DOHH2 (cell line): ENCODE measurements at regions not wholly inside any gene's neighbourhood (a gene's known extent, or its start where the extent isn't known, plus 50 kb on each side); places are given as distances from the start of the nearest gene placed in this dataset.

Experiments used
- EZH2phosphoT487 ChIP-seq: fragments of 200-600 bp; sonication (generic); IDR thresholded peaks from 2 replicates; pipeline ENCODE4 v1.6.1; 2017; ENCODE audit warnings: borderline replicate concordance, mild to moderate bottlenecking, antibody characterized with exemption, low read length, moderate library complexity, mixed read lengths
- TF ChIP-seq, protein P1 (sequence below): fragments of 200-600 bp; sonication (generic); IDR thresholded peaks from one replicate; pipeline ENCODE4 v1.5.1; 2014; ENCODE audit warnings: antibody characterized with exemption, mild to moderate bottlenecking, low read depth, low read length; ENCODE audit not compliant: poor library complexity, severe bottlenecking

DNA sequence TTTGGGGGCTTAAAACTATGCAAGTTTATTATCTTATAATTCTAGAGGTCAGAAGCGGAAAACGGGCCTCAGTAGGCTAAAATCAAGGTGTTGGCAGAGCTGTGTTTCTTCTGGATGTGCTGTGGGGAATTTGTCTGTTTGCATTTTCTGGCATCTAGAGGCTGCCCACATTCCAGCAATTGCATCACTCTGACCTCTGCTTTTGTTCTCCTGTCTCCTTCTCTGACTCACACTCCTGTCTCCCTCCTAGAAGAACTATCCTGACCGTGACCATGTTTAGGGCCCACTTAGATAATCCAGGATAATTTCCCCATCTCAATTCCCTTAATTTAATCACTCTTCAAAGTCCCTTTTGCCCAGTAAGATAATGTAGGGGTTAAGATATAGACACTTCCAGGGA, 127.4 kb upstream of the DEPDC1 start:
- TF ChIP-seq, protein P1, sequence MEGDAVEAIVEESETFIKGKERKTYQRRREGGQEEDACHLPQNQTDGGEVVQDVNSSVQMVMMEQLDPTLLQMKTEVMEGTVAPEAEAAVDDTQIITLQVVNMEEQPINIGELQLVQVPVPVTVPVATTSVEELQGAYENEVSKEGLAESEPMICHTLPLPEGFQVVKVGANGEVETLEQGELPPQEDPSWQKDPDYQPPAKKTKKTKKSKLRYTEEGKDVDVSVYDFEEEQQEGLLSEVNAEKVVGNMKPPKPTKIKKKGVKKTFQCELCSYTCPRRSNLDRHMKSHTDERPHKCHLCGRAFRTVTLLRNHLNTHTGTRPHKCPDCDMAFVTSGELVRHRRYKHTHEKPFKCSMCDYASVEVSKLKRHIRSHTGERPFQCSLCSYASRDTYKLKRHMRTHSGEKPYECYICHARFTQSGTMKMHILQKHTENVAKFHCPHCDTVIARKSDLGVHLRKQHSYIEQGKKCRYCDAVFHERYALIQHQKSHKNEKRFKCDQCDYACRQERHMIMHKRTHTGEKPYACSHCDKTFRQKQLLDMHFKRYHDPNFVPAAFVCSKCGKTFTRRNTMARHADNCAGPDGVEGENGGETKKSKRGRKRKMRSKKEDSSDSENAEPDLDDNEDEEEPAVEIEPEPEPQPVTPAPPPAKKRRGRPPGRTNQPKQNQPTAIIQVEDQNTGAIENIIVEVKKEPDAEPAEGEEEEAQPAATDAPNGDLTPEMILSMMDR, result no peak
- no peak for TF ChIP-seq EZH2phosphoT487
